GM12875 (cell line): ENCODE measurements at regions not wholly inside any gene's neighbourhood (a gene's known extent, or its start where the extent isn't known, plus 50 kb on each side); places are given as distances from the start of the nearest gene placed in this dataset.
"Not testable (repeated sequence)": the region's sequence is repeated elsewhere in the genome, so short reads cannot be mapped to it uniquely, and the experiment has no call there.

Experiments used
- H3K4me3 ChIP-seq: one replicate; pipeline ENCODE4 v1.5.1; 2011; ENCODE audit warnings: low read depth, low read length, control low read depth
- CTCF ChIP-seq: IDR thresholded peaks from 2 replicates; pipeline ENCODE4 v1.5.1; 2011; ENCODE audit warnings: low read depth, mild to moderate bottlenecking, control low read depth, inconsistent platforms, low read length, moderate library complexity, borderline replicate concordance; ENCODE audit not compliant: insufficient read depth

- H3K4me3 ChIP-seq, result no peak overlapping the region
- TF ChIP-seq CTCF, result no peak
Measured at GRCh38 chr4:132670557-132670956, 478.5 kb upstream of the PCDH10 start.

GRCh38 chr4:132683957-132684356 lies 465.1 kb upstream of the PCDH10 start:
- no peak overlapping the region for H3K4me3 ChIP-seq
- no peak for TF ChIP-seq CTCF

- no peak overlapping the region for H3K4me3 ChIP-seq
- TF ChIP-seq CTCF, result no peak
Measured at GRCh38 chr4:132691026-132691425, 458.1 kb upstream of the PCDH10 start.

- TF ChIP-seq CTCF, result no peak
- no peak overlapping the region for H3K4me3 ChIP-seq
Measured at GRCh38 chr4:132691668-132692067, 457.4 kb upstream of the PCDH10 start.

GRCh38 chr4:132694775-132695174 lies 454.3 kb upstream of the PCDH10 start:
- no peak for TF ChIP-seq CTCF
- no peak overlapping the region for H3K4me3 ChIP-seq

GRCh38 chr4:132697505-132697904 lies 451.6 kb upstream of the PCDH10 start:
- H3K4me3 ChIP-seq, result not testable (repeated sequence)

GRCh38 chr4:132707955-132708354 lies 441.1 kb upstream of the PCDH10 start:
- no peak for TF ChIP-seq CTCF
- H3K4me3 ChIP-seq, result no peak overlapping the region

GRCh38 chr4:132709056-132709455 lies 440.0 kb upstream of the PCDH10 start:
- no peak for TF ChIP-seq CTCF
- H3K4me3 ChIP-seq, result no peak overlapping the region
